Esophagus (tissue), 2 donors: ENCODE measurements at regions not wholly inside any gene's neighbourhood (a gene's known extent, or its start where the extent isn't known, plus 50 kb on each side); places are given as distances from the start of the nearest gene placed in this dataset.
"Not testable (repeated sequence)": the region's sequence is repeated elsewhere in the genome, so short reads cannot be mapped to it uniquely, and the experiment has no call there.

Experiments
- H3K27ac ChIP-seq, 2 donors: one replicate each; pipeline ENCODE4 v1.5.1; 2013; ENCODE audit warnings: low read depth in 2 of 2, mild to moderate bottlenecking in 2 of 2, inconsistent platforms in 1 of 2, low read length in 1 of 2, moderate library complexity in 1 of 2
- H3K27me3 ChIP-seq, 2 donors: one replicate each; pipeline ENCODE4 v1.6.1; 2013; ENCODE audit warnings: low read length in 2 of 2, control low read depth in 1 of 2, mild to moderate bottlenecking in 1 of 2; ENCODE audit not compliant: insufficient read depth in 2 of 2, control insufficient read depth in 1 of 2
- H3K36me3 ChIP-seq, 2 donors: one replicate each; pipeline ENCODE4 v1.6.1; 2013; ENCODE audit warnings: low read length in 1 of 2; ENCODE audit not compliant: control insufficient read depth in 2 of 2, insufficient read depth in 2 of 2
- H3K4me1 ChIP-seq, 2 donors: one replicate each; pipeline ENCODE4 v1.6.1; 2013; ENCODE audit warnings: low read length in 1 of 2; ENCODE audit not compliant: control insufficient read depth in 2 of 2, insufficient read depth in 2 of 2
- H3K4me3 ChIP-seq, 2 donors: one replicate each; pipeline ENCODE4 v1.5.1; 2013; ENCODE audit warnings: low read length in 2 of 2, mild to moderate bottlenecking in 2 of 2, low read depth in 1 of 2, moderate library complexity in 1 of 2
- H3K9me3 ChIP-seq, 2 donors: one replicate each; pipeline ENCODE4 v1.6.1; 2013; ENCODE audit warnings: mild to moderate bottlenecking in 2 of 2, low read depth in 1 of 2, low read length in 1 of 2, moderate library complexity in 1 of 2; ENCODE audit not compliant: control insufficient read depth in 2 of 2, insufficient read depth in 1 of 2
- WGBS, 2 donors: extraction: QIAGEN DNeasy Blood & Tissue Kit; methylation state at CpG; one replicate each; pipeline ENCODE4 v1.1.7; 2013; 5-methylcytosine and 5-hydroxymethylcytosine counted together
- donor health status: healthy with polysubstance abuse.
- donor health status: Bipolar disorder and iron deficiency.

DNA sequence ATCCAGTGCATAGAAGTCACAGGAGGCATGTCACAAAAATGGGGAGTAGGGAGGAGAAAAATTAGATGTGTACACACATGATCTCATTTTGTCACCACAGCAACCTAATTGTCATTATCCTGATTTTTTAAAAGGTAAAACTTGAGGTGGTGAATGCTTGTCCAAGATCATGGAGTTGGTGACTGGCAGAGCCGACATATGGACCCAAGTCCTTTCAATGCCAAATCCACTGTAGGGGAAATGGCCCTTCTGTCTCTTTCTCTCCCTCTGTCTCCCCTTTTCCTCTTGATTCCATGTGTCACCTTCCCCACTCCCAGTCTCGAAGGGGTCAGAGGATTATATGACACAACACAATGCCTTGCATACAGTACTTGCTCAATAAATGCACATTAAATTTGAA, 65.7 kb upstream of the JUN start:
- Histone ChIP-seq H3K27me3 (no peaks in the 10 kb centered on the region), H3K4me3 (no peak overlapping the region), H3K9me3 (no peaks in the 10 kb centered on the region), H3K4me1 (no peaks in the 10 kb centered on the region), H3K27ac (peak overlapping the region in 1 of 2 donors; percentile 61), H3K36me3 (no peaks in the 10 kb centered on the region)
- WGBS, 2 donors = 84 to 93% methylated on average over 2 of the region's 2 CpGs

- Histone ChIP-seq H3K27ac (no peak overlapping the region), H3K9me3 (no peaks in the 10 kb centered on the region), H3K4me3 (no peak overlapping the region), H3K27me3 (no peaks in the 10 kb centered on the region), H3K36me3 (no peaks in the 10 kb centered on the region), H3K4me1 (no peaks in the 10 kb centered on the region)
These were observed 66.8 kb upstream of the JUN start for GRCh38 chr1:58850636-58851035.

DNA sequence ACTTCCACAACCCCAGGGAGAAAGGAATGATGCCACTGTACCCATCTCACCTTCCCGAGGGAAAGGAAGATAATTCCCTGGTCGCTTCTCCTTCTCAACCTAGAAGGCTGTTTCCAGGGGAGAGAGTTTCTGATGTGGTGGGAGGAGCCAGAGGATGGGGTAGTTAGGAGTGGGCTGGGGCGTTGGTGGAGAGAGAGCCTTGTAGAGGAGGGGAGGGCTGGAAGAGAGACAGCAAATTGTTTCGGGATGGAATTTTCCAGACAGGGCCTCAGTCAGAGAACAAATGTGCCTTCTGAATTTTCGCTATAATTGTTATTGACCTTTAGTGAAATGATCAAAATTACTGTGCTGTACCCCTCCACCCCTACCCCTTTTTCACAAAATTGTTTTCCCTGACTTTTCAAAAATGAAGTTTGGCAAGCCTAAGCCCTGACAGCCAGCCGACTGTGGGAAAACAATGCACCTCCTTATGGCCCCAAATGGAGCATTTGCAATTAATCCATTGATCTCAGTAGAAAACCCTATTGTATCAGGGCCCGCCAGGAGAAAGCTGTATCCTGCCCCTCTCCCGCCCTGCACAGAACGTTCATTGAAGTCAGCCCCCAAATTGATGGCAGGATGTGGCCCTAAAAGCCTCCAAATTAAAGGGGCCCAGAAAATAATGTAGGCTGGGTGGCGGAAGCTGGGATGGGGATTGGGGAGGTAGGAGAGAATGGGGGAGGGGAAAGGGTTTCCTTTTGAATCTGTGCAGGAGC, 69.1 kb upstream of the JUN start:
- Histone ChIP-seq H3K4me1 (no peaks in the 10 kb centered on the region), H3K4me3 (no peak overlapping the region), H3K36me3 (no peaks in the 10 kb centered on the region), H3K27me3 (no peaks in the 10 kb centered on the region), H3K9me3 (no peaks in the 10 kb centered on the region), H3K27ac (no peak overlapping the region)
- WGBS, 2 donors = 89 to 91% methylated on average over 10 of the region's 10 CpGs

DNA sequence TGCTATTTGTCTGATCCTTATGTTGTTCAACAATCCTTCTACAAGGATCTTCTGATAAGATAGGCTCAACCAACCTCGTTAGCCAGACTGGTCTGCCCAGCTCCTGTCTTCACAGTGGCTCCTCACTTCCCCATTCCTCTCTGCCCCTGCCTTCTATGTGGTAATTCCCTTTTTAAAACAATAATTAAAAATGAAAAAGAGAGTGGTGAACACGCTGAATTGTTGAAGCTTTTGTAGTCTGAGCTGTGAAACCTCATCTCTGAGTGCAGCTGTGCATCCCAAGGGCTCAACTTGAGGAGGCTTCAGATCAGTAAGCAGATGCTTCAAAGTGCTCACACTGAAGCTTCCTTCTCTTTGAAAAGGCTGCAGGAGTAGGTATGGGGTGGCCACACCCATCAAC, 70.7 kb upstream of the JUN start:
- 61 to 69% methylated on average over 2 of the region's 2 CpGs for WGBS, 2 donors
- Histone ChIP-seq H3K9me3 (no peaks in the 10 kb centered on the region), H3K27me3 (no peaks in the 10 kb centered on the region), H3K4me3 (no peak overlapping the region), H3K36me3 (no peaks in the 10 kb centered on the region), H3K4me1 (no peaks in the 10 kb centered on the region), H3K27ac (peak overlapping the region in 1 of 2 donors; percentile 4)

DNA sequence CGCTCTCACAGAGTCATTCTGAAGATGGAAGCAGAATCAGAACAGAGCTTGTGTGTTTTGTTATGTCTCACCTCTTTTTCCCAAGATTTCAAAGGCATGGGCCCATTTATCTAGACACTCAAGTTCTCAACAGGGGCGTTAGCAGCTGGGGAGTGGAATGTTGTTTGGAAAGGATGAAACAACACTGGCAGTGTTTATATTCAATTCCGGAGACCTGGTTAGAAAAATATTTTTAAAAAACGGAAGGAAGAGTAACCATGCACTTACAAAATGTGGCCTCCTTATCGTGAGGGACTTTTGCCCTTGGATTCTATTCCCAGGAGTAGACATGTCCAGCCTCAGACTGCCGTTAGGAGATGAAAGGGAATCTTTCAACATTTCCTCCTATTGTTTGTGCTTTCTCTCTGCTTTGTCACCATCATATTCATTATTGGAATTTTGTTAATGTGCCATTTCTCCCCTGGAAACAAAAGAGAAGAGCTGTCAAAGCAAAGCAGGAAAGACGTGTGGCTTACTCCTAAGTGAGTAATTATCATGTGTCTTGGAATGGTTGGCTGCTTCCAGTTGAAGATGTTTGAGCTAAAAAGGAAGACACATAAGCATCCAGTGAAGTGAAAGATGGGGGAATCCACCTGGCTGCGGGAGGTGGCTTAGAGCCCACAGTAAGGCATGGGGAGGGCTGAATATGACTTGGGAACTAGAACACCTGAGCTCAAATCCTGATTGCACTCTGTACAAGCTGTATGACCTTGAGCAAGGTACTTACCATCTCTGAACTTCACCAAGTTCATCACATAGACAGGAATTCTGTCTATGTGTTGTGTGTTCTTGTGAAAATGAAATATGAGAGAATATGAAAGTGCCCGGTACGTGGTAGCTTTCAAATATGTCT, 71.7 kb upstream of the JUN start:
- Histone ChIP-seq H3K9me3 (no peaks in the 10 kb centered on the region), H3K36me3 (no peaks in the 10 kb centered on the region), H3K27me3 (no peaks in the 10 kb centered on the region), H3K4me3 (no peak overlapping the region), H3K4me1 (no peaks in the 10 kb centered on the region), H3K27ac (peak overlapping the region in 1 of 2 donors; percentile 19)
- 66 to 68% methylated on average over 10 of the region's 10 CpGs for WGBS, 2 donors

- 95 to 98% methylated on average over 1 of the region's 1 CpG for WGBS, 2 donors
- not testable (repeated sequence) for H3K4me3 ChIP-seq, H3K9me3 ChIP-seq, H3K36me3 ChIP-seq, H3K27me3 ChIP-seq, H3K27ac ChIP-seq, H3K4me1 ChIP-seq
These were observed 72.4 kb upstream of the JUN start for GRCh38 chr1:58856281-58856680.

DNA sequence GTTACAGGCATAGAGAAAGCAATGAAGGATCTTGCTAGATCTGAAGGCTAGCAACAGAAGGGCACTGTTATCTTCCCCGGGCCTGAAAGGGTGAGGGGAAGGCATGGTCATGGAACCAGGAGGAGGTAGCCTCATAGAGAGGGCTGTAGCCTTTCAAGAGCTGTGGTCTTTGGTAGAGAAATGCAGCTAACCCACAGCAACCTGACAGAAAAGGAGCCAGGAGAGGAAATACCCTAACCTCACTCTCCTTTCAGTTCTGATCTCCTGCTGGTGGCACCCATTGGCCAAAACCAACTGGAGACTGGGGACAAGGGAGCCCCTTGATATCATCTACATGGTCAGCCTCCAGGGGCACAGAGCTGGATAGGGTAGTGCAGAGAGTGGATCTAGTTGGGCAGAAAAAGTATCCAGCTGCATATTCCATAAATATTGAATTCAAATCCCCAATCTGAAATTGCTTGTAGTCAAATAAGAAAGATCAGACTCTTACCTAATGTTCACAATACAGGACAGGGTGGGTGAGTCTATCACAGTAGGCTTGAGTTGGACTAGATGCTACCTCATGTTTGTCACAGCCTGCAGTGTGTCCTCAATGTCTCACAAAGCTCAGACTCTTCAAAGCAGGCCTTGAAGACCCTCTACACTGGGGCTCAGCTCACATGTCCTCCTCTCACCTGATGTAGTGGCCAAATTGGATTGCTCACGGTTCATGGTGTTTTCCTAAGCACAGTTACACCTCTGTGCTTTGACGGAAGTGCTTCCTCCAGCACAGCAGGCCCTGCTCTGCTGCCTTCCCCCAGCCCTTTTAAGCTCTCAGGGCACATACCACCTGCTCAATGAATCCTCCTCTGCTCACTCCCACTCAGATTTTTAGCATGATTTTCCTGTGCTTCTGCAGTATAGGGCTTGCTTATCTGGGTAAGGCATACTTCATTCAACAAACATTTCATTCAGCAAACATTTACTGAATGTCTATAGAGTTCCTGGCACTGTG, 74.1 kb upstream of the JUN start:
- H3K36me3 ChIP-seq = no peaks in the 10 kb centered on the region
- WGBS, 2 donors = 73 to 83% methylated on average over 3 of the region's 3 CpGs
- no peaks in the 10 kb centered on the region for H3K9me3 ChIP-seq
- H3K4me3 ChIP-seq = no peak overlapping the region
- H3K4me1 ChIP-seq = no peaks in the 10 kb centered on the region
- no peaks in the 10 kb centered on the region for H3K27me3 ChIP-seq
- no peak overlapping the region for H3K27ac ChIP-seq

GRCh38 chr1:58859769-58860485, 76.1 kb upstream of the JUN start:
- Histone ChIP-seq H3K36me3 (no peaks in the 10 kb centered on the region), H3K4me3 (no peak overlapping the region), H3K27ac (no peak overlapping the region), H3K4me1 (no peaks in the 10 kb centered on the region), H3K27me3 (no peaks in the 10 kb centered on the region), H3K9me3 (no peaks in the 10 kb centered on the region)
- WGBS, 2 donors = 97 to 98% methylated on average over 3 of the region's 3 CpGs

- 90 to 92% methylated on average over 1 of the region's 1 CpG for WGBS, 2 donors
- H3K9me3 ChIP-seq = no peaks in the 10 kb centered on the region
- H3K36me3 ChIP-seq = no peaks in the 10 kb centered on the region
- H3K27me3 ChIP-seq = no peaks in the 10 kb centered on the region
- H3K4me1 ChIP-seq = no peaks in the 10 kb centered on the region
- no peak overlapping the region for H3K4me3 ChIP-seq
- no peak overlapping the region for H3K27ac ChIP-seq
These were observed 77.2 kb upstream of the JUN start for GRCh38 chr1:58861076-58861475.
